Osteoblast (primary cell): ENCODE measurements at regions not wholly inside any gene's neighbourhood (a gene's known extent, or its start where the extent isn't known, plus 50 kb on each side); places are given as distances from the start of the nearest gene placed in this dataset.

Experiments
- DNase-seq: peaks from one replicate; pipeline ENCODE4 v3.0.0; 2011; ENCODE audit warnings: low spot score, mixed read lengths; ENCODE audit not compliant: insufficient read length; ENCODE audit errors: missing footprints
- H2AFZ ChIP-seq: 2 replicates; pipeline ENCODE4 v1.6.0; 2011; ENCODE audit warnings: mild to moderate bottlenecking, low read length
- H3K27ac ChIP-seq: 2 replicates; pipeline ENCODE4 v1.5.1; 2011; ENCODE audit warnings: mild to moderate bottlenecking, low read depth, low read length, moderate library complexity
- H3K27me3 ChIP-seq: 2 replicates; pipeline ENCODE4 v1.6.0; 2012; ENCODE audit warnings: mild to moderate bottlenecking, control low read depth, inconsistent platforms, low read length, moderate library complexity; ENCODE audit not compliant: insufficient read depth
- H3K36me3 ChIP-seq: 2 replicates; pipeline ENCODE4 v1.5.1; 2011; ENCODE audit warnings: mild to moderate bottlenecking, low read length, control low read depth, moderate library complexity; ENCODE audit not compliant: insufficient read depth
- H3K4me1 ChIP-seq: 2 replicates; pipeline ENCODE4 v1.5.1; 2011; ENCODE audit warnings: mild to moderate bottlenecking, low read length, control low read depth, moderate library complexity; ENCODE audit not compliant: insufficient read depth
- H3K4me2 ChIP-seq: 2 replicates; pipeline ENCODE4 v1.6.0; 2011; ENCODE audit warnings: mild to moderate bottlenecking, low read length; ENCODE audit not compliant: insufficient read depth
- H3K4me3 ChIP-seq: fragments of 200-600 bp; sonication (generic); 3 replicates; pipeline ENCODE4 v1.5.1; 2012; ENCODE audit warnings: mild to moderate bottlenecking, low read length, inconsistent platforms; ENCODE audit not compliant: insufficient read depth
- H3K79me2 ChIP-seq: 2 replicates; pipeline ENCODE4 v1.6.0; 2012; ENCODE audit warnings: mild to moderate bottlenecking, low read length, control low read depth, inconsistent platforms; ENCODE audit not compliant: insufficient read depth
- H3K9me3 ChIP-seq: 2 replicates; pipeline ENCODE4 v1.5.1; 2011; ENCODE audit warnings: low read depth, low read length, control low read depth
- H4K20me1 ChIP-seq: 2 replicates; pipeline ENCODE4 v1.6.0; 2012; ENCODE audit warnings: mild to moderate bottlenecking, low read length, control low read depth; ENCODE audit not compliant: insufficient read depth
- TF ChIP-seq, protein P1 (sequence below): IDR thresholded peaks from 2 replicates; pipeline ENCODE4 v1.5.1; 2011; ENCODE audit warnings: mild to moderate bottlenecking, low read depth, low read length, moderate library complexity; ENCODE audit errors: extremely low read depth

DNA sequence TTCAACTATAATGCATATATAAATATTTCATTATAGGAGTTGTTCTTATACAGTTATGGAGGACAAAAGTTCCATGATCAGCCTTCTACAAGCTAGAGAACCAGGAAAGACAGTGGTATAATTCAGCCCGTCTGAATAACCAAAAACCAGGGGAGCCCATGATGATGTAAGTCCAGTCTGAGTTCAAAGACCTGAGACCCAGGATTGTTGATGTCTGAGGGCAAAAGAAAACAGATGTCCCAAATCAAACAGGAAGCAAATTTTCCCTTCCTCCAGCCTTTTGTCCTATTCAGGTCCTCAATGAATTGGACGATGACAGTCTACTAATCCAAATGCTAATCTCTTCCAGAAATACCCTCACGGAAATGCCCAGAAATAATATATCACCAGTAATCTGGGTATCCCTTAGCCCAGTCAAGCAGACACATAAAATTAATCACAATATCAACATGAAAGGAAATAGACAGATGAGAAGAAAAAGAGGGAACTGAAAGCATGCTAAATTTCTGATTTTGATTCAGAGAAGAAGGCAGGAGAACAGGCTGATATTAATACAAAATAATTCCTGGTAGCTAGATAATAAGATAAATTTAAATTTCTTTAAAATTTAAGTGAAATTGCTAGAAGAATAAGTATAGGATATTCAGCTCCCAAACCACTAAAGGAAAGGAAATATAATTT, 255.6 kb upstream of the CTAGE1 start:
- H3K27me3 ChIP-seq: no peaks in the 10 kb centered on the region
- no peaks in the 10 kb centered on the region for H3K9me3 ChIP-seq
- no peak for DNase-seq
- no peak overlapping the region for H3K4me2 ChIP-seq
- H4K20me1 ChIP-seq: no peaks in the 10 kb centered on the region
- peaks cover 51% of the 10 kb centered on the region for H3K4me1 ChIP-seq
- no peaks in the 10 kb centered on the region for H3K79me2 ChIP-seq
- peak overlapping the region; percentile 79 for H3K27ac ChIP-seq
- H3K36me3 ChIP-seq: no peaks in the 10 kb centered on the region
- H2AFZ ChIP-seq: no peak overlapping the region
- H3K4me3 ChIP-seq: no peak overlapping the region
- TF ChIP-seq, protein P1, sequence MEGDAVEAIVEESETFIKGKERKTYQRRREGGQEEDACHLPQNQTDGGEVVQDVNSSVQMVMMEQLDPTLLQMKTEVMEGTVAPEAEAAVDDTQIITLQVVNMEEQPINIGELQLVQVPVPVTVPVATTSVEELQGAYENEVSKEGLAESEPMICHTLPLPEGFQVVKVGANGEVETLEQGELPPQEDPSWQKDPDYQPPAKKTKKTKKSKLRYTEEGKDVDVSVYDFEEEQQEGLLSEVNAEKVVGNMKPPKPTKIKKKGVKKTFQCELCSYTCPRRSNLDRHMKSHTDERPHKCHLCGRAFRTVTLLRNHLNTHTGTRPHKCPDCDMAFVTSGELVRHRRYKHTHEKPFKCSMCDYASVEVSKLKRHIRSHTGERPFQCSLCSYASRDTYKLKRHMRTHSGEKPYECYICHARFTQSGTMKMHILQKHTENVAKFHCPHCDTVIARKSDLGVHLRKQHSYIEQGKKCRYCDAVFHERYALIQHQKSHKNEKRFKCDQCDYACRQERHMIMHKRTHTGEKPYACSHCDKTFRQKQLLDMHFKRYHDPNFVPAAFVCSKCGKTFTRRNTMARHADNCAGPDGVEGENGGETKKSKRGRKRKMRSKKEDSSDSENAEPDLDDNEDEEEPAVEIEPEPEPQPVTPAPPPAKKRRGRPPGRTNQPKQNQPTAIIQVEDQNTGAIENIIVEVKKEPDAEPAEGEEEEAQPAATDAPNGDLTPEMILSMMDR: no peak

DNA sequence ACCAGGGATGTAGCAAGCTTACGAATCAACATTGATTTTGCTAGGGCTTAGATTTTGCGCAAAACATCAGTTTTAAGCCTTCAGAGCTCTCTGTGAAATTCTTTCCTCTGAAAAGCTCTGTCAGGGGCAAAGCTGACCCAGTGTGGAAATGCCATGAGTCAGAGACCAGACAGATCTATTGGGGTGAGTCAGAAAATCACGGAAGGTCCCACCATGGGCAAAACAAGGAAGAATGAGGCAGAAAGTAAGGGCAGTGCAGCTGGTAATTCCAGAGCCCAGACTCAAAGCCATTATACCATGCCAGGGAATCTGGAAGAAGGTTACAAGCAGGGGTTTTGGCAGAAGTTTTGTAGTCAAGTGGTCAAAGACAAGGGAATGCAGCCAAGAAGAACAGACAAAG, 256.6 kb upstream of the CTAGE1 start:
- H3K27me3 ChIP-seq: no peaks in the 10 kb centered on the region
- H3K36me3 ChIP-seq: no peaks in the 10 kb centered on the region
- H2AFZ ChIP-seq: no peak overlapping the region
- H3K79me2 ChIP-seq: no peaks in the 10 kb centered on the region
- TF ChIP-seq, protein P1: no peak
- no peak overlapping the region for H3K4me3 ChIP-seq
- no peaks in the 10 kb centered on the region for H3K9me3 ChIP-seq
- no peaks in the 10 kb centered on the region for H4K20me1 ChIP-seq
- H3K4me2 ChIP-seq: peak overlapping the region; percentile 35
- peaks cover 43% of the 10 kb centered on the region for H3K4me1 ChIP-seq
- H3K27ac ChIP-seq: peak overlapping the region; percentile 79
- peak; percentile 80 for DNase-seq

DNA sequence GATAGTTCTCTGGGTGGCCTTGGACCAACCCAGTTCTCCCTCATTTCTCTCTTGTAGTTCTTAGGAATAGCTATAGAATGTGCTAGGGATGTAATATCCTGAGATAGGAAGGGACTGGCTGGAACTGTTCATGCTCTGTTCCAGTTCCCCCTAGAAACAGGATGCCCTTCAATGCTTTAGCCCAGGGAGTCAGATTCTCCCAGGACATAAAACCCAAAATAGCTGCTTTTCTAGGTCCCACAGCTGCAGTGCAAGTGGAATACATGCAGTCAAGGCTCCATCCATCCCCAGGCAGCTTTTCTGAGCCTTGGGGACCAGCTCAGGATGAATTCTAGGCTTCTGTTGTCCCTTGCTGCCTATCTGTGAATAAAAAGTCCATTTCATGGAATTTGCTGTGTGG, 257.3 kb upstream of the CTAGE1 start:
- no peak for DNase-seq
- no peak overlapping the region for H2AFZ ChIP-seq
- H3K4me3 ChIP-seq: no peak overlapping the region
- H3K36me3 ChIP-seq: no peaks in the 10 kb centered on the region
- TF ChIP-seq, protein P1: no peak
- H3K4me2 ChIP-seq: no peak overlapping the region
- H4K20me1 ChIP-seq: no peaks in the 10 kb centered on the region
- peak overlapping the region; percentile 79 for H3K27ac ChIP-seq
- no peaks in the 10 kb centered on the region for H3K27me3 ChIP-seq
- H3K4me1 ChIP-seq: peaks cover 42% of the 10 kb centered on the region
- H3K9me3 ChIP-seq: no peaks in the 10 kb centered on the region
- no peaks in the 10 kb centered on the region for H3K79me2 ChIP-seq

DNA sequence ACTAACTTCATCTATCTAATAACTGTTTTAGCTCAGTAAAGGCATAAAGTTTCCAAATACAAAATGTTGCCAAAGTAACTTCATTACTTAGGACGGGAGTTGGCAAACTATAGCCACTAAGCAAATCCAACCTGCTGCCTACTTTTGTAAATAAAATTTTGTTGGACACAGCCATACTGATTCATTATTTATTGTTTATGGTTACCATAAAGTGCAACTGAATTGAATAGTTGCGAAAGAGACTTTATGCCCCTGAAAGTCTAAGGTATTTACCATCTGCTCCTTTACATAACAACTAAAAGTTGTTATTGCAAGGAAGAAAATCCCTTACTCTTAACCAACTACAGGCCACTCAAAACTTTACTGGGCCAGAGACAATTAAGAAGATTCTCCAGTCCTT, 256.7 kb upstream of the RBBP8 start:
- no peaks in the 10 kb centered on the region for H3K9me3 ChIP-seq
- H2AFZ ChIP-seq: no peak overlapping the region
- H3K27ac ChIP-seq: no peak overlapping the region
- no peak overlapping the region for H3K4me3 ChIP-seq
- H3K27me3 ChIP-seq: no peaks in the 10 kb centered on the region
- TF ChIP-seq, protein P1: no peak
- no peaks in the 10 kb centered on the region for H4K20me1 ChIP-seq
- H3K36me3 ChIP-seq: no peaks in the 10 kb centered on the region
- DNase-seq: no peak
- H3K4me1 ChIP-seq: peaks cover 28% of the 10 kb centered on the region
- no peaks in the 10 kb centered on the region for H3K79me2 ChIP-seq
- H3K4me2 ChIP-seq: no peak overlapping the region
